SK-N-MC (cell line): ENCODE measurements at regions not wholly inside any gene's neighbourhood (a gene's known extent, or its start where the extent isn't known, plus 50 kb on each side); places are given as distances from the start of the nearest gene placed in this dataset.

Experiments
- DNase-seq: peaks from one replicate; pipeline ENCODE4 v3.0.0-alpha.2; 2011; ENCODE audit warnings: low read depth, low spot score
- H3K27ac ChIP-seq: fragments of 200-600 bp; sonication (generic); 2 replicates; pipeline ENCODE4 v1.5.1; 2016; ENCODE audit warnings: mixed run types
- H3K36me3 ChIP-seq: fragments of 200-600 bp; sonication (generic); 2 replicates; pipeline ENCODE4 v1.6.1; 2017; ENCODE audit warnings: antibody characterized with exemption, low read length, mixed read lengths; ENCODE audit not compliant: insufficient read depth
- H3K4me3 ChIP-seq: fragments of 200-600 bp; sonication (generic); 2 replicates; pipeline ENCODE4 v1.5.1; 2016
- H3K9ac ChIP-seq: fragments of 200-600 bp; sonication (generic); 2 replicates; pipeline ENCODE4 v1.8.0; 2017; ENCODE audit warnings: mixed run types, mixed read lengths; ENCODE audit not compliant: insufficient read length
- H3K9me3 ChIP-seq: fragments of 200-600 bp; sonication (generic); 2 replicates; pipeline ENCODE4 v1.6.1; 2017; ENCODE audit warnings: low read depth, mild to moderate bottlenecking, antibody characterized with exemption, low read length, moderate library complexity, mixed read lengths
- EZH2 ChIP-seq: fragments of 200-600 bp; sonication (generic); IDR thresholded peaks from one replicate; pipeline ENCODE4 v1.6.1; 2017; ENCODE audit warnings: antibody characterized with exemption
- FOXP2 ChIP-seq: optimal IDR thresholded peaks from 2 replicates; pipeline ENCODE3; 2011; ENCODE audit warnings: mild to moderate bottlenecking, moderate library complexity; ENCODE audit not compliant: insufficient read depth; ENCODE audit errors: extremely low read length, control extremely low read depth
- POLR2AphosphoS5 ChIP-seq: IDR thresholded peaks from 2 replicates; pipeline ENCODE4 v1.6.1; 2012; ENCODE audit warnings: mild to moderate bottlenecking, low read depth, low read length, borderline replicate concordance

DNA sequence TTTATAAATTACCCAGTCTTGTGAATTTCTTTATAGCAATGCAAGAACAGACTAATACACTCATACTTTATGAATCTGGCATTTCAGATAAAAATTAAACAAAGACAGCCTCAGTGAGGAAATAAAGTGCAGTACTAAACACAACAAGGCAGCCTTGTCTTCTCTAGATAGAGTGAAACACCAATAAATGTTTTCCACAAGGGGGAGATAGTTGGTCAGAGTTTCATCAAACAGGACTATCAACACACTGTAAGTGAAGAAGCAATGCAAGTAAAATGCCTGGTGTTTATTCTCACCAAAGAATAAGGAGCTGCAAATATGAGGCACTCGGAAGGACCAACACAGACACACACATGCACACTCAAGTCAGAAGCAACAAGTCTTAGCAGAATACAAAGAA lies 62.8 kb downstream of the FAM9B start:
- H3K36me3 ChIP-seq: no peaks in the 10 kb centered on the region
- H3K4me3 ChIP-seq: no peak overlapping the region
- no peak overlapping the region for H3K9ac ChIP-seq
- no peak overlapping the region for H3K27ac ChIP-seq
- no peaks in the 10 kb centered on the region for H3K9me3 ChIP-seq
- DNase-seq: peak; percentile 45
- TF ChIP-seq EZH2 (no peak), POLR2AphosphoS5 (no peak), FOXP2 (no peak)

DNA sequence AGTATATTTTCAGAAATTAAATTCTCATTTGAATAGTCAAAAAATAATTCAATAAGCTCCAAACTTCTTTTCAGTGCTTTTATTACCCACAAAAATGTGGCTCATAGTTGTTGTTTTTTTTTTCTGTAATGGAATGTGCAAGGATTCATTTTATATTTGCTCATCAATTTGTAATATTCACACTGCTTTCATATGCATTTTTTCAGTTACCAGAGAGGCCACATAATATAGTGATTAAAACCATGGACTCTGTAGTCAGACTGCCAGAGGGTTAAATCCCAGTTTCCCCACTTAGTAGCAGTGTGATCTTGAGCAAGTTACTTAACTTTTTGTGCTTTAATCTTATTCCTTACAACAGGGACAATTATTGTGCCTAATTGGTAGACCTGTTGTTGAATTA lies 64.5 kb downstream of the FAM9B start:
- no peak for TF ChIP-seq EZH2
- TF ChIP-seq FOXP2: no peak
- no peak for TF ChIP-seq POLR2AphosphoS5
- H3K9ac ChIP-seq: no peak overlapping the region
- H3K36me3 ChIP-seq: no peaks in the 10 kb centered on the region
- no peaks in the 10 kb centered on the region for H3K9me3 ChIP-seq
- no peak for DNase-seq
- no peak overlapping the region for H3K4me3 ChIP-seq
- H3K27ac ChIP-seq: 0 out of 2 replicates have a peak overlapping the region, but pooled peaks have one; percentile 31

GRCh38 chrX:8967461-8967860 lies 66.5 kb downstream of the FAM9B start:
- no peaks in the 10 kb centered on the region for H3K9me3 ChIP-seq

GRCh38 chrX:8960957-8961468 lies 72.9 kb downstream of the FAM9B start:
- H3K9ac ChIP-seq: no peak overlapping the region
- no peak overlapping the region for H3K27ac ChIP-seq
- no peak for DNase-seq
- no peak for TF ChIP-seq FOXP2
- TF ChIP-seq POLR2AphosphoS5: no peak
- no peak overlapping the region for H3K4me3 ChIP-seq
- H3K36me3 ChIP-seq: no peaks in the 10 kb centered on the region
- no peaks in the 10 kb centered on the region for H3K9me3 ChIP-seq

More at GRCh38 chrX:8967461-8967860, 66.5 kb downstream of the FAM9B start:
- H3K27ac ChIP-seq: no peak overlapping the region
- no peak for DNase-seq
- H3K36me3 ChIP-seq: no peaks in the 10 kb centered on the region
- no peak overlapping the region for H3K9ac ChIP-seq
- no peak for TF ChIP-seq POLR2AphosphoS5
- TF ChIP-seq FOXP2: no peak
- TF ChIP-seq EZH2: no peak
- no peak overlapping the region for H3K4me3 ChIP-seq

DNA sequence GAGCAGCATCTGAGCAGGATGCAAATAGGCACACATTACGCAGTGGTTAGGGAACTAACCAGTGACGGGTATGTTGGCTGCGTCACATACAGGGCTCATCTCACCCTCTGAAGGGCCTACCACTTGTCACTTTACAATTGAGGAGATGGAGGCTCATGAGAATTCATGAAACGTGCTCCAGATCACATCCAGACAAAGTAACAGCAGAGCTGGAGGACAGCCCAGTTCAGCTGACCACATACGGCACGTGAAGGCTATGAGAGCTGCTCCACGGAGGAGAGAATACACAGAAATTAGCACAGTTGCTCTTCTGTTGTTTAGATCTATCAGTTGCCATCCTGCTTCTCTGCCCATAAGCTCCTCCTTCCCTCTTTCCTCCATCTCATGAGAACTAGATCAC lies 78.4 kb downstream of the FAM9B start:
- Histone ChIP-seq H3K4me3 (no peak overlapping the region), H3K9ac (no peak overlapping the region), H3K27ac (no peak overlapping the region), H3K36me3 (no peaks in the 10 kb centered on the region), H3K9me3 (no peaks in the 10 kb centered on the region)
- TF ChIP-seq FOXP2 (no peak), POLR2AphosphoS5 (no peak), EZH2 (no peak)
- no peak for DNase-seq

- no peak for TF ChIP-seq POLR2AphosphoS5
- TF ChIP-seq EZH2: no peak
- no peak for TF ChIP-seq FOXP2
- Histone ChIP-seq H3K27ac (no peak overlapping the region), H3K36me3 (no peaks in the 10 kb centered on the region), H3K9me3 (no peaks in the 10 kb centered on the region), H3K4me3 (no peak overlapping the region), H3K9ac (no peak overlapping the region)
- DNase-seq: no peak
These were observed 87.4 kb downstream of the FAM9B start for GRCh38 chrX:8946563-8946962.

- no peak overlapping the region for H3K4me3 ChIP-seq
- no peak for DNase-seq
- H3K9me3 ChIP-seq: no peaks in the 10 kb centered on the region
- H3K9ac ChIP-seq: no peak overlapping the region
- H3K27ac ChIP-seq: no peak overlapping the region
- H3K36me3 ChIP-seq: no peaks in the 10 kb centered on the region
- no peak for TF ChIP-seq POLR2AphosphoS5
- no peak for TF ChIP-seq EZH2
- TF ChIP-seq FOXP2: no peak
These were observed 94.6 kb downstream of the FAM9B start for GRCh38 chrX:8939322-8939721.

- TF ChIP-seq EZH2: no peak
- no peak for TF ChIP-seq POLR2AphosphoS5
- TF ChIP-seq FOXP2: no peak
- H3K36me3 ChIP-seq: no peaks in the 10 kb centered on the region
- H3K4me3 ChIP-seq: no peak overlapping the region
- no peak for DNase-seq
- H3K27ac ChIP-seq: no peak overlapping the region
- H3K9me3 ChIP-seq: no peaks in the 10 kb centered on the region
- H3K9ac ChIP-seq: no peak overlapping the region
These were observed 106.2 kb downstream of the FAM9B start for GRCh38 chrX:8927701-8928100.

GRCh38 chrX:8927066-8927635 lies 106.8 kb downstream of the FAM9B start:
- H3K4me3 ChIP-seq: no peak overlapping the region
- no peaks in the 10 kb centered on the region for H3K36me3 ChIP-seq
- no peak overlapping the region for H3K27ac ChIP-seq
- no peak for DNase-seq
- H3K9ac ChIP-seq: no peak overlapping the region
- H3K9me3 ChIP-seq: no peaks in the 10 kb centered on the region
- TF ChIP-seq POLR2AphosphoS5 (no peak), FOXP2 (no peak), EZH2 (no peak)
